H1 (cell line): ENCODE measurements at regions not wholly inside any gene's neighbourhood (a gene's known extent, or its start where the extent isn't known, plus 50 kb on each side); places are given as distances from the start of the nearest gene placed in this dataset.

Experiments
- CTCF ChIA-PET: fragments of 300-600 bp; sonication (Branson Sonifier 250); formaldehyde crosslinking; loops from one replicate; lab custom pipeline; 2021; ENCODE audit not compliant: partially characterized antibody; lab: Charles Lee
- POLR2A ChIA-PET: fragments of 300-600 bp; sonication (Branson Sonifier 250); formaldehyde crosslinking; loops from one replicate; lab custom pipeline; 2021; ENCODE audit warnings: inconsistent platforms; ENCODE audit not compliant: partially characterized antibody; lab: Charles Lee
- DNase-seq, 2 experiments: peaks; one replicate each; pipeline versions ENCODE4 v3.0.0 to v3.0.0-alpha.2; 2010 to 2022; ENCODE audit warnings: low spot score in 2 of 2, low read depth in 1 of 2, mixed read lengths in 1 of 2
- FAIRE-seq: peaks from 2 replicates; lab custom pipeline; 2011; peaks lifted over from hg19 to GRCh38; lab: Jason Lieb, UNC
- H2AFZ ChIP-seq: 2 replicates; pipeline ENCODE4 v1.8.1; 2012; ENCODE audit warnings: low read length, inconsistent platforms
- H2AK5ac ChIP-seq: 2 replicates; pipeline ENCODE4 v1.6.1; 2013; ENCODE audit warnings: low read depth, low read length
- H2BK120ac ChIP-seq: replicated peaks from 2 replicates; pipeline ENCODE3; 2013; ENCODE audit warnings: low read depth, low read length, inconsistent platforms
- H2BK12ac ChIP-seq: 2 replicates; pipeline ENCODE4 v1.6.1; 2013; ENCODE audit warnings: low read depth, low read length
- H2BK15ac ChIP-seq: 2 replicates; pipeline ENCODE4 v1.6.1; 2013; ENCODE audit warnings: low read length
- H2BK20ac ChIP-seq: 2 replicates; pipeline ENCODE4 v1.6.1; 2013; ENCODE audit warnings: low read length
- H2BK5ac ChIP-seq: 2 replicates; pipeline ENCODE4 v1.6.1; 2013; ENCODE audit warnings: low read depth, low read length
- H3K14ac ChIP-seq: 2 replicates; pipeline ENCODE4 v1.6.1; 2013; ENCODE audit warnings: inconsistent platforms; ENCODE audit not compliant: insufficient read length
- H3K18ac ChIP-seq: 2 replicates; pipeline ENCODE4 v1.6.1; 2013; ENCODE audit warnings: low read length; ENCODE audit errors: extremely low read depth
- H3K23ac ChIP-seq: 2 replicates; pipeline ENCODE4 v1.6.1; 2013; ENCODE audit warnings: inconsistent platforms; ENCODE audit not compliant: insufficient read length
- H3K23me2 ChIP-seq: 2 replicates; pipeline ENCODE4 v1.6.1; 2013; ENCODE audit warnings: low read depth, low read length
- H3K27ac ChIP-seq: 2 replicates; pipeline ENCODE4 v1.6.1; 2011; ENCODE audit warnings: low read depth, low read length, inconsistent platforms
- H3K27me3 ChIP-seq, 4 experiments: replicated peaks in 1 of 4; 1 replicate in 1 of 4; 2 replicates in 3 of 4; pipeline versions ENCODE4 v1.6.1 to v1.8.1; 2011 to 2013; ENCODE audit warnings: low read length in 3 of 4, mild to moderate bottlenecking in 3 of 4, inconsistent platforms in 2 of 4, mixed read lengths in 2 of 4, moderate library complexity in 1 of 4; ENCODE audit not compliant: control insufficient read depth in 3 of 4, insufficient read depth in 3 of 4; ENCODE audit errors: extremely low read depth in 1 of 4
- H3K36me3 ChIP-seq, 4 experiments: 2 replicates each; pipeline versions ENCODE4 v1.6.1 to v1.8.1; 2011 to 2013; ENCODE audit warnings: mild to moderate bottlenecking in 4 of 4, low read length in 3 of 4, moderate library complexity in 2 of 4, control low read depth in 1 of 4, inconsistent platforms in 1 of 4; ENCODE audit not compliant: insufficient read depth in 4 of 4, control insufficient read depth in 2 of 4
- H3K4ac ChIP-seq: replicated peaks from 2 replicates; pipeline ENCODE3; 2013; ENCODE audit warnings: low read length, low read depth, mixed read lengths, inconsistent platforms; ENCODE audit not compliant: insufficient read length
- H3K4me1 ChIP-seq, 4 experiments: replicated peaks in 1 of 4; 1 replicate in 1 of 4; 2 replicates in 3 of 4; pipeline versions ENCODE4 v1.6.1 to v1.8.1; 2011 to 2013; ENCODE audit warnings: low read length in 3 of 4, inconsistent platforms in 2 of 4, mixed read lengths in 1 of 4; ENCODE audit not compliant: insufficient read depth in 4 of 4, control insufficient read depth in 3 of 4
- H3K4me2 ChIP-seq, 2 experiments: 2 replicates each; pipeline versions ENCODE4 v1.6.1 to v1.8.1; 2011 to 2013; ENCODE audit warnings: low read depth in 2 of 2, low read length in 2 of 2, control low read depth in 1 of 2, inconsistent platforms in 1 of 2, mild to moderate bottlenecking in 1 of 2; ENCODE audit not compliant: insufficient read depth in 1 of 2
- H3K4me3 ChIP-seq, 4 experiments: fragments of 200-600, 300-600 bp in 1 of 4; sonication (generic), shearing (Covaris generic), sonication (Bioruptor Twin) in 1 of 4; 2 replicates each; pipeline versions ENCODE4 v1.5.1 to v1.8.1; 2011 to 2016; ENCODE audit warnings: low read length in 4 of 4, low read depth in 3 of 4, control low read depth in 2 of 4, inconsistent platforms in 2 of 4, mild to moderate bottlenecking in 2 of 4, mixed read lengths in 1 of 4, moderate library complexity in 1 of 4; ENCODE audit not compliant: insufficient read depth in 2 of 4; ENCODE audit errors: extremely low read depth in 1 of 4
- H3K56ac ChIP-seq: replicated peaks from 2 replicates; pipeline ENCODE3; 2013; ENCODE audit warnings: low read depth, mild to moderate bottlenecking, mixed read lengths, low read length, inconsistent platforms; ENCODE audit not compliant: insufficient read length
- H3K79me1 ChIP-seq: 2 replicates; pipeline ENCODE4 v1.6.1; 2013; ENCODE audit warnings: low read depth, low read length, control low read depth
- H3K79me2 ChIP-seq, 2 experiments: 2 replicates each; pipeline versions ENCODE4 v1.6.1 to v1.8.1; 2012 to 2013; ENCODE audit warnings: low read length in 2 of 2, mild to moderate bottlenecking in 2 of 2, inconsistent platforms in 1 of 2; ENCODE audit not compliant: insufficient read depth in 2 of 2, control insufficient read depth in 1 of 2
- H3K9ac ChIP-seq, 4 experiments: replicated peaks in 1 of 4; 1 replicate in 1 of 4; 2 replicates in 3 of 4; pipeline versions ENCODE4 v1.6.1 to v1.8.1; 2011 to 2013; ENCODE audit warnings: low read depth in 3 of 4, low read length in 3 of 4, control low read depth in 2 of 4, mild to moderate bottlenecking in 2 of 4, moderate library complexity in 2 of 4, inconsistent platforms in 1 of 4; ENCODE audit errors: extremely low read depth in 1 of 4
- H3K9me3 ChIP-seq, 2 experiments: 2 replicates each; pipeline versions ENCODE4 v1.6.1 to v1.8.1; 2012 to 2013; ENCODE audit warnings: mild to moderate bottlenecking in 2 of 2, moderate library complexity in 2 of 2, control low read depth in 1 of 2, inconsistent platforms in 1 of 2, low read depth in 1 of 2, low read length in 1 of 2, mixed read lengths in 1 of 2; ENCODE audit not compliant: insufficient read depth in 2 of 2
- H4K20me1 ChIP-seq, 2 experiments: replicated peaks in 1 of 2; 2 replicates each; pipeline versions ENCODE3 to v1.8.1; 2011 to 2013; ENCODE audit warnings: inconsistent platforms in 2 of 2, low read length in 2 of 2, mild to moderate bottlenecking in 1 of 2; ENCODE audit not compliant: insufficient read depth in 2 of 2, control insufficient read depth in 1 of 2
- H4K5ac ChIP-seq: 2 replicates; pipeline ENCODE4 v1.6.1; 2013; ENCODE audit warnings: low read length, low read depth, mixed read lengths, inconsistent platforms; ENCODE audit not compliant: insufficient read length
- H4K8ac ChIP-seq: 2 replicates; pipeline ENCODE4 v1.8.0; 2013; ENCODE audit warnings: mild to moderate bottlenecking, moderate library complexity, low read length, inconsistent platforms; ENCODE audit not compliant: insufficient read depth; ENCODE audit errors: extremely low read depth
- H4K91ac ChIP-seq: replicated peaks from 2 replicates; pipeline ENCODE3; 2013; ENCODE audit warnings: low read length, mixed read lengths, inconsistent platforms; ENCODE audit not compliant: insufficient read length
- CEBPB ChIP-seq: IDR thresholded peaks from 2 replicates; pipeline ENCODE4 v1.6.1; 2012; ENCODE audit warnings: low read depth, low read length
- EZH2 ChIP-seq: fragments of 200-600 bp; sonication (generic); IDR thresholded peaks from 2 replicates; pipeline ENCODE4 v1.7.1; 2012; ENCODE audit warnings: low read depth, mild to moderate bottlenecking, moderate library complexity, low read length, inconsistent platforms; ENCODE audit not compliant: severe bottlenecking
- MAFK ChIP-seq: IDR thresholded peaks from 2 replicates; pipeline ENCODE4 v1.6.1; 2012; ENCODE audit warnings: low read depth, mild to moderate bottlenecking, improper control_type of control experiment, low read length
- MAX ChIP-seq: IDR thresholded peaks from 2 replicates; pipeline ENCODE4 v1.6.1; 2012; ENCODE audit warnings: inconsistent platforms
- PHF8 ChIP-seq: fragments of 200-600 bp; sonication (generic); conservative IDR thresholded peaks from 2 replicates; pipeline ENCODE4 v1.7.1; 2012; ENCODE audit warnings: low read depth, mild to moderate bottlenecking, inconsistent platforms, low read length, moderate library complexity
- POLR2AphosphoS5 ChIP-seq: IDR thresholded peaks from 2 replicates; pipeline ENCODE4 v1.6.1; 2011; ENCODE audit warnings: low read depth, low read length
- POU5F1 ChIP-seq: IDR thresholded peaks from 2 replicates; pipeline ENCODE4 v1.6.1; 2011; ENCODE audit warnings: low read depth, mild to moderate bottlenecking, low read length, moderate library complexity
- RFX5 ChIP-seq: IDR thresholded peaks from 2 replicates; pipeline ENCODE4 v1.6.1; 2011; ENCODE audit warnings: low read depth, low read length, improper control_type of control experiment, borderline replicate concordance
- RNF2 ChIP-seq: fragments of 200-900, 300-1000 bp; sonication (generic); IDR thresholded peaks from 2 replicates; pipeline ENCODE4 v1.7.1; 2016; ENCODE audit warnings: borderline replicate concordance, low read depth, mild to moderate bottlenecking, antibody characterized with exemption, low read length; ENCODE audit not compliant: poor library complexity, severe bottlenecking; ENCODE audit errors: missing control alignments
- RXRA ChIP-seq: IDR thresholded peaks from 2 replicates; pipeline ENCODE4 v1.6.1; 2011; ENCODE audit warnings: low read depth, mild to moderate bottlenecking, low read length, moderate library complexity; ENCODE audit not compliant: insufficient read depth
- SIX5 ChIP-seq: IDR thresholded peaks from 2 replicates; pipeline ENCODE4 v1.6.1; 2011; ENCODE audit warnings: mild to moderate bottlenecking, low read depth, low read length
- SUZ12 ChIP-seq: fragments of 200-600 bp; sonication (generic); IDR thresholded peaks from 2 replicates; pipeline ENCODE4 v1.6.1; 2012; ENCODE audit warnings: mild to moderate bottlenecking, inconsistent platforms, low read length, moderate library complexity, mixed read lengths
- WGBS, 2 experiments: shearing (Covaris generic) in 1 of 2; methylation state at CpG; one replicate each; pipeline versions ENCODE4 v1.1.6 to v1.1.7; 2013 to 2015; ENCODE audit warnings: low lambda C conversion rate in 2 of 2, mixed read lengths in 2 of 2, inconsistent platforms in 1 of 2, low coverage in 1 of 2, missing lambda C conversion rate in 1 of 2; ENCODE audit not compliant: insufficient replicate concordance in 2 of 2, insufficient coverage in 1 of 2, insufficient read length in 1 of 2; ENCODE audit errors: extremely low coverage in 1 of 2, missing lambda C conversion rate in 1 of 2; 5-methylcytosine and 5-hydroxymethylcytosine counted together

GRCh38 chr5:118022062-118022461 lies 966.3 kb downstream of the DTWD2 start:
- H3K27ac ChIP-seq = no peak overlapping the region
- H3K23me2 ChIP-seq = no peaks in the 10 kb centered on the region
- no peak for DNase-seq
- no peaks in the 10 kb centered on the region for H3K9me3 ChIP-seq
- H3K4me1 ChIP-seq = no peaks in the 10 kb centered on the region
- no peak overlapping the region for H2AFZ ChIP-seq
- no peaks in the 10 kb centered on the region for H4K20me1 ChIP-seq
- POLR2A ChIA-PET = no interaction called here
- H4K5ac ChIP-seq = no peak overlapping the region
- CTCF ChIA-PET = interaction anchor here (0.6 to 2.2 kb wide), 3 partner anchors 8 to 40 kb away, joined by 3 to 6 read pairs (median 6); no protein-coding TSS in a partner anchor
- H3K79me1 ChIP-seq = no peaks in the 10 kb centered on the region
- no peak overlapping the region for H2BK5ac ChIP-seq
- H3K27me3 ChIP-seq = no peaks in the 10 kb centered on the region
- no peak overlapping the region for H3K23ac ChIP-seq
- no peak overlapping the region for H3K4me3 ChIP-seq
- no peak overlapping the region for H3K56ac ChIP-seq
- H4K8ac ChIP-seq = no peak overlapping the region
- no peak overlapping the region for H2BK12ac ChIP-seq
- 87% methylated on average over 2 of the region's 2 CpGs; no CpG with 5 or more reads in 1 of the 2 experiments for WGBS, 2 experiments
- H3K9ac ChIP-seq = no peak overlapping the region
- H3K4ac ChIP-seq = no peak overlapping the region
- H2BK20ac ChIP-seq = no peak overlapping the region
- no peak overlapping the region for H3K18ac ChIP-seq
- H2BK120ac ChIP-seq = no peak overlapping the region
- no peaks in the 10 kb centered on the region for H3K36me3 ChIP-seq
- H3K79me2 ChIP-seq = no peaks in the 10 kb centered on the region
- H2AK5ac ChIP-seq = no peak overlapping the region
- FAIRE-seq = no peak
- H3K14ac ChIP-seq = no peak overlapping the region
- H2BK15ac ChIP-seq = no peak overlapping the region
- no peak for TF ChIP-seq RFX5
- no peak for TF ChIP-seq RXRA
- no peak for TF ChIP-seq SUZ12
- TF ChIP-seq PHF8 = no peak
- no peak for TF ChIP-seq MAFK
- TF ChIP-seq SIX5 = no peak
- TF ChIP-seq POU5F1 = no peak
- no peak for TF ChIP-seq CEBPB
- no peak for TF ChIP-seq POLR2AphosphoS5
- TF ChIP-seq EZH2 = no peak
- no peak for TF ChIP-seq RNF2
- no peak for TF ChIP-seq MAX
- no peak overlapping the region for H3K4me2 ChIP-seq
- H4K91ac ChIP-seq = no peak overlapping the region
